GM21723 (cell line): ENCODE measurements at regions not wholly inside any gene's neighbourhood (a gene's known extent, or its start where the extent isn't known, plus 50 kb on each side); places are given as distances from the start of the nearest gene placed in this dataset.

Experiments used
- ATAC-seq: cut with Tn5 transposase; IDR thresholded peaks from one replicate; pipeline ENCODE4 v1.9.1; 2021; ENCODE audit warnings: mild to moderate bottlenecking, moderate library complexity; ENCODE audit not compliant: unreplicated experiment

- ATAC-seq: no peak
These were observed 123.6 kb upstream of the SMAD3 start for GRCh38 chr15:66941791-66942190.

GRCh38 chr15:66942649-66943390 is 122.6 kb upstream of the SMAD3 start:
- no peak for ATAC-seq

- no peak for ATAC-seq
These were observed 121.8 kb upstream of the SMAD3 start for GRCh38 chr15:66943456-66944095.

GRCh38 chr15:66944121-66944520 is 121.3 kb upstream of the SMAD3 start:
- ATAC-seq: no peak

- no peak for ATAC-seq
These were observed 120.1 kb upstream of the SMAD3 start for GRCh38 chr15:66945286-66945685.

- ATAC-seq: no peak
These were observed 119.6 kb upstream of the SMAD3 start for GRCh38 chr15:66945842-66946241.

- no peak for ATAC-seq
These were observed 118.7 kb upstream of the SMAD3 start for GRCh38 chr15:66946578-66947164.

GRCh38 chr15:66947471-66947870 is 117.9 kb upstream of the SMAD3 start:
- ATAC-seq: no peak

GRCh38 chr15:66948294-66948693 is 117.1 kb upstream of the SMAD3 start:
- ATAC-seq: no peak

GRCh38 chr15:66950114-66950513 is 115.3 kb upstream of the SMAD3 start:
- ATAC-seq: no peak

- ATAC-seq: no peak
These were observed 113.7 kb upstream of the SMAD3 start for GRCh38 chr15:66951531-66952320.

- ATAC-seq: no peak
These were observed 112.5 kb upstream of the SMAD3 start for GRCh38 chr15:66952756-66953522.

- ATAC-seq: no peak
These were observed 111.7 kb upstream of the SMAD3 start for GRCh38 chr15:66953523-66954229.

- ATAC-seq: no peak
These were observed 110.8 kb upstream of the SMAD3 start for GRCh38 chr15:66954601-66955000.

- no peak for ATAC-seq
These were observed 110.3 kb upstream of the SMAD3 start for GRCh38 chr15:66955001-66955516.

- ATAC-seq: no peak
These were observed 109.4 kb upstream of the SMAD3 start for GRCh38 chr15:66955871-66956585.

- no peak for ATAC-seq
These were observed 108.6 kb upstream of the SMAD3 start for GRCh38 chr15:66956672-66957430.

- no peak for ATAC-seq
These were observed 108.0 kb upstream of the SMAD3 start for GRCh38 chr15:66957431-66957720.

GRCh38 chr15:66959066-66959465 is 106.3 kb upstream of the SMAD3 start:
- ATAC-seq: no peak
